ENCODE measurements at regions not wholly inside any gene's neighbourhood (a gene's known extent, or its start where the extent isn't known, plus 50 kb on each side); places are given as distances from the start of the nearest gene placed in this dataset.

- no peak for TF ChIP-seq CTCF (conservative IDR thresholded peaks at IDR 0.05; ENCODE audit: low read depth, low read length)
- no peak for TF ChIP-seq EZH2 (IDR thresholded peaks at IDR 0.05; ENCODE audit: low read length, unreplicated experiment)
Observed at GRCh38 chr1:87428883-87429282, 100.2 kb downstream of the LMO4 start.

All from PC-3 (cell line).